ENCODE measurements at regions not wholly inside any gene's neighbourhood (a gene's known extent, or its start where the extent isn't known, plus 50 kb on each side); places are given as distances from the start of the nearest gene placed in this dataset.

- DNase-seq (ENCODE audit: low read depth, low spot score), result no peak
- Histone ChIP-seq H3K4me3 (ENCODE audit: low read depth, low read length) (no peak overlapping the region), H3K27ac (ENCODE audit: low read depth, low read length) (no peak overlapping the region), H3K9me3 (ENCODE audit: control insufficient read depth, insufficient read depth, low read length) (no peaks in the 10 kb centered on the region), H3K27me3 (ENCODE audit: control insufficient read depth, insufficient read depth, low read length) (no peaks in the 10 kb centered on the region)
- CTCF ChIA-PET, result no interaction called here
- POLR2A ChIA-PET, result no interaction called here
- no peak for TF ChIP-seq CTCF (IDR thresholded peaks at IDR 0.05; ENCODE audit: low read depth, low read length)
Observed at GRCh38 chr7:41808541-41808940, 105.7 kb upstream of the INHBA start.

GRCh38 chr7:41803569-41803968, 100.7 kb upstream of the INHBA start:
- POLR2A ChIA-PET, result no interaction called here
- CTCF ChIA-PET, result no interaction called here
- no peak for DNase-seq (ENCODE audit: low read depth, low spot score)

GRCh38 chr7:41796331-41796730, 93.4 kb upstream of the INHBA start:
- ChIA-PET POLR2A (no interaction called here), CTCF (no interaction called here)
- H3K27me3 ChIP-seq (ENCODE audit: control insufficient read depth, insufficient read depth, low read length), result no peaks in the 10 kb centered on the region
- no peaks in the 10 kb centered on the region for H3K9me3 ChIP-seq (ENCODE audit: control insufficient read depth, insufficient read depth, low read length)
- TF ChIP-seq CTCF (IDR thresholded peaks at IDR 0.05; ENCODE audit: low read depth, low read length), result no peak
- H3K27ac ChIP-seq (ENCODE audit: low read depth, low read length), result no peak overlapping the region
- DNase-seq (ENCODE audit: low read depth, low spot score), result no peak
- no peak overlapping the region for H3K4me3 ChIP-seq (ENCODE audit: low read depth, low read length)

More at GRCh38 chr7:41803569-41803968, 100.7 kb upstream of the INHBA start:
- TF ChIP-seq CTCF (IDR thresholded peaks at IDR 0.05; ENCODE audit: low read depth, low read length), result no peak
- H3K27me3 ChIP-seq (ENCODE audit: control insufficient read depth, insufficient read depth, low read length), result no peaks in the 10 kb centered on the region
- no peaks in the 10 kb centered on the region for H3K9me3 ChIP-seq (ENCODE audit: control insufficient read depth, insufficient read depth, low read length)
- no peak overlapping the region for H3K4me3 ChIP-seq (ENCODE audit: low read depth, low read length)
- H3K27ac ChIP-seq (ENCODE audit: low read depth, low read length), result no peak overlapping the region

- Histone ChIP-seq H3K9me3 (ENCODE audit: control insufficient read depth, insufficient read depth, low read length) (no peaks in the 10 kb centered on the region), H3K27ac (ENCODE audit: low read depth, low read length) (no peak overlapping the region), H3K4me3 (ENCODE audit: low read depth, low read length) (no peak overlapping the region), H3K27me3 (ENCODE audit: control insufficient read depth, insufficient read depth, low read length) (no peaks in the 10 kb centered on the region)
- DNase-seq (ENCODE audit: low read depth, low spot score), result no peak
- TF ChIP-seq CTCF (IDR thresholded peaks at IDR 0.05; ENCODE audit: low read depth, low read length), result no peak
- ChIA-PET CTCF (no interaction called here), POLR2A (interaction anchor here (0.7 kb wide), 1 partner anchor 53 kb away, joined by 3 read pairs; no protein-coding TSS in a partner anchor)
Observed at GRCh38 chr7:41795276-41795833, 92.5 kb upstream of the INHBA start.

- no peaks in the 10 kb centered on the region for H3K27me3 ChIP-seq (ENCODE audit: control insufficient read depth, insufficient read depth, low read length)
- POLR2A ChIA-PET, result no interaction called here
- no peaks in the 10 kb centered on the region for H3K9me3 ChIP-seq (ENCODE audit: control insufficient read depth, insufficient read depth, low read length)
- H3K27ac ChIP-seq (ENCODE audit: low read depth, low read length), result no peak overlapping the region
- CTCF ChIA-PET, result no interaction called here
- no peak overlapping the region for H3K4me3 ChIP-seq (ENCODE audit: low read depth, low read length)
- DNase-seq (ENCODE audit: low read depth, low spot score), result no peak
- TF ChIP-seq CTCF (IDR thresholded peaks at IDR 0.05; ENCODE audit: low read depth, low read length), result no peak
Observed at GRCh38 chr7:41793556-41793955, 90.7 kb upstream of the INHBA start.

Data from AG04450 (cell line).